ENCODE measurements at regions not wholly inside any gene's neighbourhood (a gene's known extent, or its start where the extent isn't known, plus 50 kb on each side); places are given as distances from the start of the nearest gene placed in this dataset.
"Not testable (repeated sequence)": the region's sequence is repeated elsewhere in the genome, so short reads cannot be mapped to it uniquely, and the experiment has no call there.

- no peak for TF ChIP-seq JUND (IDR thresholded peaks at IDR 0.05; ENCODE audit: low read depth)
- in situ Hi-C loops (cut with HindIII; ENCODE audit: low pct_unique_long_range_greater_than_20kb, low sequenced_read_pairs): no loop called here
- DNase-seq (ENCODE audit: low read depth in 1 of 2, low spot score in 1 of 2): no peak
These were observed 154.5 kb upstream of the TBX3 start for GRCh38 chr12:114838480-114838879.

- no peak for DNase-seq (ENCODE audit: low read depth in 1 of 2, low spot score in 1 of 2)
- TF ChIP-seq JUND (IDR thresholded peaks at IDR 0.05; ENCODE audit: low read depth): no peak
- in situ Hi-C loops (cut with HindIII; ENCODE audit: low pct_unique_long_range_greater_than_20kb, low sequenced_read_pairs): no loop called here
These were observed 152.6 kb upstream of the TBX3 start for GRCh38 chr12:114836609-114837008.

- in situ Hi-C loops (cut with HindIII; ENCODE audit: low pct_unique_long_range_greater_than_20kb, low sequenced_read_pairs): no loop called here
- no peak for DNase-seq (ENCODE audit: low read depth in 1 of 2, low spot score in 1 of 2)
- TF ChIP-seq JUND (IDR thresholded peaks at IDR 0.05; ENCODE audit: low read depth): no peak
These were observed 151.1 kb upstream of the TBX3 start for GRCh38 chr12:114835031-114835430.

- in situ Hi-C loops (cut with HindIII; ENCODE audit: low pct_unique_long_range_greater_than_20kb, low sequenced_read_pairs): no loop called here
- no peak for DNase-seq (ENCODE audit: low read depth in 1 of 2, low spot score in 1 of 2)
- no peak for TF ChIP-seq JUND (IDR thresholded peaks at IDR 0.05; ENCODE audit: low read depth)
These were observed 150.6 kb upstream of the TBX3 start for GRCh38 chr12:114834621-114835020.

GRCh38 chr12:114829833-114830232 lies 145.9 kb upstream of the TBX3 start:
- DNase-seq (ENCODE audit: low read depth in 1 of 2, low spot score in 1 of 2): no peak
- TF ChIP-seq JUND (IDR thresholded peaks at IDR 0.05; ENCODE audit: low read depth): no peak
- in situ Hi-C loops (cut with HindIII; ENCODE audit: low pct_unique_long_range_greater_than_20kb, low sequenced_read_pairs): no loop called here

GRCh38 chr12:114829244-114829643 lies 145.3 kb upstream of the TBX3 start:
- DNase-seq (ENCODE audit: low read depth in 1 of 2, low spot score in 1 of 2); in situ Hi-C loops (cut with HindIII; ENCODE audit: low pct_unique_long_range_greater_than_20kb, low sequenced_read_pairs): not testable (repeated sequence)

GRCh38 chr12:114827461-114827860 lies 143.5 kb upstream of the TBX3 start:
- DNase-seq (ENCODE audit: low read depth in 1 of 2, low spot score in 1 of 2): no peak
- no peak for TF ChIP-seq JUND (IDR thresholded peaks at IDR 0.05; ENCODE audit: low read depth)
- in situ Hi-C loops (cut with HindIII; ENCODE audit: low pct_unique_long_range_greater_than_20kb, low sequenced_read_pairs): no loop called here

GRCh38 chr12:114826244-114826643 lies 142.3 kb upstream of the TBX3 start:
- in situ Hi-C loops (cut with HindIII; ENCODE audit: low pct_unique_long_range_greater_than_20kb, low sequenced_read_pairs): no loop called here

GRCh38 chr12:114823724-114824123 lies 139.7 kb upstream of the TBX3 start:
- in situ Hi-C loops (cut with HindIII; ENCODE audit: low pct_unique_long_range_greater_than_20kb, low sequenced_read_pairs): no loop called here
- no peak for DNase-seq (ENCODE audit: low read depth in 1 of 2, low spot score in 1 of 2)
- no peak for TF ChIP-seq JUND (IDR thresholded peaks at IDR 0.05; ENCODE audit: low read depth)

More at GRCh38 chr12:114826244-114826643, 142.3 kb upstream of the TBX3 start:
- no peak for TF ChIP-seq JUND (IDR thresholded peaks at IDR 0.05; ENCODE audit: low read depth)
- DNase-seq (ENCODE audit: low read depth in 1 of 2, low spot score in 1 of 2): no peak

- in situ Hi-C loops (cut with HindIII; ENCODE audit: low pct_unique_long_range_greater_than_20kb, low sequenced_read_pairs): no loop called here
- TF ChIP-seq JUND (IDR thresholded peaks at IDR 0.05; ENCODE audit: low read depth): no peak
- no peak for DNase-seq (ENCODE audit: low read depth in 1 of 2, low spot score in 1 of 2)
These were observed 137.6 kb upstream of the TBX3 start for GRCh38 chr12:114821570-114821969.

- in situ Hi-C loops (cut with HindIII; ENCODE audit: low pct_unique_long_range_greater_than_20kb, low sequenced_read_pairs): no loop called here
- no peak for DNase-seq (ENCODE audit: low read depth in 1 of 2, low spot score in 1 of 2)
- no peak for TF ChIP-seq JUND (IDR thresholded peaks at IDR 0.05; ENCODE audit: low read depth)
These were observed 136.8 kb upstream of the TBX3 start for GRCh38 chr12:114820796-114821195.

GRCh38 chr12:114817571-114818425 lies 133.8 kb upstream of the TBX3 start:
- no peak for DNase-seq (ENCODE audit: low read depth in 1 of 2, low spot score in 1 of 2)
- in situ Hi-C loops (cut with HindIII; ENCODE audit: low pct_unique_long_range_greater_than_20kb, low sequenced_read_pairs): no loop called here
- no peak for TF ChIP-seq JUND (IDR thresholded peaks at IDR 0.05; ENCODE audit: low read depth)

- in situ Hi-C loops (cut with HindIII; ENCODE audit: low pct_unique_long_range_greater_than_20kb, low sequenced_read_pairs): no loop called here
- no peak for DNase-seq (ENCODE audit: low read depth in 1 of 2, low spot score in 1 of 2)
- TF ChIP-seq JUND (IDR thresholded peaks at IDR 0.05; ENCODE audit: low read depth): no peak
These were observed 131.2 kb upstream of the TBX3 start for GRCh38 chr12:114815026-114815795.
